ENCODE measurements at regions not wholly inside any gene's neighbourhood (a gene's known extent, or its start where the extent isn't known, plus 50 kb on each side); places are given as distances from the start of the nearest gene placed in this dataset.

DNA sequence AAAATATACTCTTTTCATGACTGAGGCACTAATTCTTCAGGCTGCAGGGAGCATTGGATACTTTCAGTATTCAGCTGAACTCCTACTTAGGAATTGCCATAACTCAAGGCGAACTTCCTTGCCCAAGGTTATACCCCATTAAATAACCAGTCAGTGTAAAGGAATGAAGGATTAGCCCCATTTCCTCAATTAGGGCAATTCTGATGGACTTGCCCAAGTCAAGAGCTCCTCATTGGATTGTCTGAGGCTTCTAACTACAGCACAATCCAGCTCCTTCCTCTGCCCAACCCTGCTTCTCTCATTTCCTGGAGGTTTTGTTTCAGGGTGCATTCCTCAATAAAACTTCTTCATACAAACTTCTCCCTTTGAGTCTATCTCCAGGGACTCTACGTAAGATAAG is 329.2 kb downstream of the LIG4 start:
- in situ Hi-C loops (cut with MboI) (no loop called here), intact Hi-C loops (cut with micrococcal nuclease) (no loop called here)
- no peak for DNase-seq (ENCODE audit: extremely low read depth in 1 of 4, low spot score in 3 of 4)

More for the DNA sequence above, 329.2 kb downstream of the LIG4 start:
- no peak overlapping the region for H3K4me2 ChIP-seq (ENCODE audit: insufficient read depth, low read length)
- ATAC-seq (no peak), FAIRE-seq (no peak)
- H3K27me3 ChIP-seq (ENCODE audit: control insufficient read depth in 2 of 2, insufficient read depth in 2 of 2, low read length in 2 of 2) = no peaks in the 10 kb centered on the region
- POLR2A ChIA-PET = interaction anchor here (0.9 to 4.8 kb wide), 8 partner anchors 8 to 121 kb away, joined by 3 to 52 read pairs (median 8); no protein-coding TSS in a partner anchor
- H3K9me1 ChIP-seq (ENCODE audit: control insufficient read depth, insufficient read depth, low read length) = no peaks in the 10 kb centered on the region
- 41% methylated on average over 2 of the region's 2 CpGs for WGBS (ENCODE audit: insufficient coverage, low coverage, missing lambda C conversion rate)
- TF ChIP-seq STAT6 (CRISPR knock-in tag; IDR thresholded peaks at IDR 0.05) (peak; percentile 68; the same call in 1 of the 2 replicates), TCF3 (CRISPR knock-in tag; IDR thresholded peaks at IDR 0.05) (no peak), HMGXB4 (CRISPR knock-in tag; IDR thresholded peaks at IDR 0.05) (0 out of 2 replicates have a peak, but pooled peaks have one; percentile 23)
- TF ChIP-seq, protein P1, sequence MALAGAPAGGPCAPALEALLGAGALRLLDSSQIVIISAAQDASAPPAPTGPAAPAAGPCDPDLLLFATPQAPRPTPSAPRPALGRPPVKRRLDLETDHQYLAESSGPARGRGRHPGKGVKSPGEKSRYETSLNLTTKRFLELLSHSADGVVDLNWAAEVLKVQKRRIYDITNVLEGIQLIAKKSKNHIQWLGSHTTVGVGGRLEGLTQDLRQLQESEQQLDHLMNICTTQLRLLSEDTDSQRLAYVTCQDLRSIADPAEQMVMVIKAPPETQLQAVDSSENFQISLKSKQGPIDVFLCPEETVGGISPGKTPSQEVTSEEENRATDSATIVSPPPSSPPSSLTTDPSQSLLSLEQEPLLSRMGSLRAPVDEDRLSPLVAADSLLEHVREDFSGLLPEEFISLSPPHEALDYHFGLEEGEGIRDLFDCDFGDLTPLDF (CRISPR knock-in tag; IDR thresholded peaks at IDR 0.05) = peak; percentile 45; the same call in 1 of the 2 replicates
- TF ChIP-seq, protein P2, sequence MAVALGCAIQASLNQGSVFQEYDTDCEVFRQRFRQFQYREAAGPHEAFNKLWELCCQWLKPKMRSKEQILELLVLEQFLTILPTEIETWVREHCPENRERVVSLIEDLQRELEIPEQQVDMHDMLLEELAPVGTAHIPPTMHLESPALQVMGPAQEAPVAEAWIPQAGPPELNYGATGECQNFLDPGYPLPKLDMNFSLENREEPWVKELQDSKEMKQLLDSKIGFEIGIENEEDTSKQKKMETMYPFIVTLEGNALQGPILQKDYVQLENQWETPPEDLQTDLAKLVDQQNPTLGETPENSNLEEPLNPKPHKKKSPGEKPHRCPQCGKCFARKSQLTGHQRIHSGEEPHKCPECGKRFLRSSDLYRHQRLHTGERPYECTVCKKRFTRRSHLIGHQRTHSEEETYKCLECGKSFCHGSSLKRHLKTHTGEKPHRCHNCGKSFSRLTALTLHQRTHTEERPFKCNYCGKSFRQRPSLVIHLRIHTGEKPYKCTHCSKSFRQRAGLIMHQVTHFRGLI (CRISPR knock-in tag; IDR thresholded peaks at IDR 0.05) = no peak
- H3K36me3 ChIP-seq (ENCODE audit: control insufficient read depth, insufficient read depth, low read length) = no peaks in the 10 kb centered on the region; the same call in 2 of the 3 replicates
- H3K27ac ChIP-seq (ENCODE audit: extremely low read depth, low read depth, low read length) = no peak overlapping the region
- H2AFZ ChIP-seq (ENCODE audit: low read depth, low read length) = no peak overlapping the region
- CTCF ChIA-PET (ENCODE audit: low intra/inter-chr PET ratio) = no interaction called here
- no TSS peak for BruUV-seq (replicated peaks)
- H3K9me3 ChIP-seq (replicated peaks; ENCODE audit: control insufficient read depth, insufficient read depth, low read depth, low read length) = no peaks in the 10 kb centered on the region
- peaks cover 22% of the 10 kb centered on the region for H3K79me2 ChIP-seq (ENCODE audit: control insufficient read depth, insufficient read depth, low read length)
- no peak overlapping the region for H3K4me3 ChIP-seq
- peaks cover 10 to 49% of the 10 kb centered on the region in 2 experiments for H3K4me1 ChIP-seq (replicated peaks in 1 of 2; ENCODE audit: control insufficient read depth in 2 of 2, insufficient read depth in 2 of 2, low read length in 2 of 2)
- no peak overlapping the region for H3K9ac ChIP-seq (ENCODE audit: insufficient read depth in 1 of 2, low read depth in 2 of 2, low read length in 2 of 2)
- H4K20me1 ChIP-seq (replicated peaks; ENCODE audit: control insufficient read depth, insufficient read depth, low read length) = no peaks in the 10 kb centered on the region

Measured in K562 (cell line).